ENCODE measurements at regions not wholly inside any gene's neighbourhood (a gene's known extent, or its start where the extent isn't known, plus 50 kb on each side); places are given as distances from the start of the nearest gene placed in this dataset.
A peak's percentile ranks its signal among the peaks of the same experiment; 100 is the strongest.

GRCh38 chr11:80074837-80075236, 634.0 kb upstream of the TENM4 start:
- Histone ChIP-seq H3K9me3 (ENCODE audit: control insufficient read depth, low read length) (peaks cover under 1% of the 10 kb centered on the region), H3K4me1 (ENCODE audit: control insufficient read depth, insufficient read depth, low read length) (no peaks in the 10 kb centered on the region), H3K27me3 (ENCODE audit: control insufficient read depth, insufficient read depth, low read length, poor library complexity, severe bottlenecking) (no peaks in the 10 kb centered on the region), H3K27ac (ENCODE audit: low read depth, low read length) (no peak overlapping the region), H3K4me3 (ENCODE audit: low read length) (no peak overlapping the region), H3K36me3 (ENCODE audit: control insufficient read depth, insufficient read depth, low read length) (no peaks in the 10 kb centered on the region), H3K9ac (ENCODE audit: extremely low read depth, low read length, poor library complexity, severe bottlenecking) (no peak overlapping the region)
- Mint-ChIP-seq H3K4me3 (no peak overlapping the region), H3K36me3 (ENCODE audit: low read depth) (no peaks in the 10 kb centered on the region), H3K9me3 (peaks cover 3% of the 10 kb centered on the region), H3K27me3 (ENCODE audit: insufficient read depth) (no peaks in the 10 kb centered on the region), H3K27ac (no peak overlapping the region), H3K4me1 (peaks cover 7% of the 10 kb centered on the region)
- TF ChIP-seq CTCF (conservative IDR thresholded peaks at IDR 0.05), result no peak
- WGBS, 2 experiments (ENCODE audit: insufficient coverage in 1 of 2, insufficient read length in 1 of 2), result 90 to 92% methylated on average over 4 of the region's 4 CpGs
- DNase-seq, result no peak

DNA sequence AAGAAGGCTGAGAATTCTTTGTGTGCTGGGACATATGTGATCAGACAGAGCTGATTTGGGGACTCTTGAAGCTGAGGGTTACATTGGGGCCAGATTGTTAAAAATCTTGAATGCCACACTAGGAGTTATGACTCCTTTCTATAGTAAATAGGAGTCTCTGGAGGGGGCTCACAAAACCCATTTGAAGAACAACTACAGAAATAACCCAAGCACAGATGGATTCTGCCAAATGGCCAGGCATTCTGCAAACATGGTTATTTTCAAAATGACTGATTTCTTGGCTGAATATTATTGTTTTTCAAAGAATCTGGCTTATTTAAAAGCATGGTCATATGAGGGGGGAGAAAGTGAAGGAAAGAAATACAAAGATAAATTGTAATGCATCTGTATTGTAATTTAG, 625.5 kb upstream of the TENM4 start:
- no peak for DNase-seq
- H3K4me3 ChIP-seq (ENCODE audit: low read length), result no peak overlapping the region
- no peak for TF ChIP-seq CTCF (conservative IDR thresholded peaks at IDR 0.05)
- H3K4me1 ChIP-seq (ENCODE audit: control insufficient read depth, insufficient read depth, low read length), result no peaks in the 10 kb centered on the region
- peaks cover 7% of the 10 kb centered on the region for H3K9me3 ChIP-seq (ENCODE audit: control insufficient read depth, low read length)
- peaks cover 3% of the 10 kb centered on the region for H3K27me3 Mint-ChIP-seq (ENCODE audit: insufficient read depth)
- no peaks in the 10 kb centered on the region for H3K4me1 Mint-ChIP-seq
- H3K36me3 Mint-ChIP-seq (ENCODE audit: low read depth), result no peaks in the 10 kb centered on the region
- H3K27ac Mint-ChIP-seq, result no peak overlapping the region
- no peaks in the 10 kb centered on the region for H3K27me3 ChIP-seq (ENCODE audit: control insufficient read depth, insufficient read depth, low read length, poor library complexity, severe bottlenecking)
- H3K9me3 Mint-ChIP-seq, result peaks cover 2% of the 10 kb centered on the region
- H3K9ac ChIP-seq (ENCODE audit: extremely low read depth, low read length, poor library complexity, severe bottlenecking), result no peak overlapping the region
- H3K27ac ChIP-seq (ENCODE audit: low read depth, low read length), result no peak overlapping the region
- H3K4me3 Mint-ChIP-seq, result no peak overlapping the region
- H3K36me3 ChIP-seq (ENCODE audit: control insufficient read depth, insufficient read depth, low read length), result no peaks in the 10 kb centered on the region

GRCh38 chr11:80065086-80065485, 624.3 kb upstream of the TENM4 start:
- Mint-ChIP-seq H3K4me1 (no peaks in the 10 kb centered on the region), H3K27me3 (ENCODE audit: insufficient read depth) (peaks cover 8% of the 10 kb centered on the region), H3K27ac (no peak overlapping the region), H3K9me3 (peaks cover 2% of the 10 kb centered on the region), H3K4me3 (no peak overlapping the region), H3K36me3 (ENCODE audit: low read depth) (no peaks in the 10 kb centered on the region)
- H3K4me1 ChIP-seq (ENCODE audit: control insufficient read depth, insufficient read depth, low read length), result no peaks in the 10 kb centered on the region
- no peak overlapping the region for H3K27ac ChIP-seq (ENCODE audit: low read depth, low read length)
- 92 to 100% methylated on average over 1 to 3 of the region's 3 CpGs for WGBS, 2 experiments (ENCODE audit: insufficient coverage in 1 of 2, insufficient read length in 1 of 2)
- DNase-seq, result no peak
- TF ChIP-seq CTCF (conservative IDR thresholded peaks at IDR 0.05), result peak; percentile 19
- H3K36me3 ChIP-seq (ENCODE audit: control insufficient read depth, insufficient read depth, low read length), result no peaks in the 10 kb centered on the region
- H3K9ac ChIP-seq (ENCODE audit: extremely low read depth, low read length, poor library complexity, severe bottlenecking), result no peak overlapping the region
- H3K4me3 ChIP-seq (ENCODE audit: low read length), result no peak overlapping the region
- peaks cover 7% of the 10 kb centered on the region for H3K9me3 ChIP-seq (ENCODE audit: control insufficient read depth, low read length)
- no peaks in the 10 kb centered on the region for H3K27me3 ChIP-seq (ENCODE audit: control insufficient read depth, insufficient read depth, low read length, poor library complexity, severe bottlenecking)

All from endodermal cell (in vitro differentiated cells).